Cerebellar cortex (tissue), 1 donor: ENCODE measurements at regions not wholly inside any gene's neighbourhood (a gene's known extent, or its start where the extent isn't known, plus 50 kb on each side); places are given as distances from the start of the nearest gene placed in this dataset.
A peak's percentile ranks its signal among the peaks of the same experiment; 100 is the strongest.

Experiments used
- DNase-seq: peaks from one replicate; pipeline ENCODE4 v3.0.0-alpha.2; 2015; ENCODE audit warnings: low spot score

DNA sequence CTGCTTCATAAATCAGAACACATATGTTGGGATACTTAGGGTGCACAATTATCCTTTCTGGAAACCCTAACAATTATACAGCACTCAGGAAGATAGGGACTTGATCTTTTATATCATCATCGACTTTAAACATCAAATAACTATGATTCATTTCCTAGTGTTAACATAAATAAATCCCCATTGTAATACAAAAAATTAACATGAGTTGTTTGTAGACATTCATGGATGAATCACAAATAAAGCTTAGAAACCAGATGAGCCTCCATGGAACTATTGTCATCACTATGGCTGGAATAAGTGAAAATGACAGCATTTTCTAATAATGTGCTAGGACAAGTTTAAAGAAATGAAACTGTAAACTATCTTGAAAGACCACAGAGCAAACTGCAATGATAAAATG, 821.7 kb downstream of the GATA3 start:
- DNase-seq: no peak

DNA sequence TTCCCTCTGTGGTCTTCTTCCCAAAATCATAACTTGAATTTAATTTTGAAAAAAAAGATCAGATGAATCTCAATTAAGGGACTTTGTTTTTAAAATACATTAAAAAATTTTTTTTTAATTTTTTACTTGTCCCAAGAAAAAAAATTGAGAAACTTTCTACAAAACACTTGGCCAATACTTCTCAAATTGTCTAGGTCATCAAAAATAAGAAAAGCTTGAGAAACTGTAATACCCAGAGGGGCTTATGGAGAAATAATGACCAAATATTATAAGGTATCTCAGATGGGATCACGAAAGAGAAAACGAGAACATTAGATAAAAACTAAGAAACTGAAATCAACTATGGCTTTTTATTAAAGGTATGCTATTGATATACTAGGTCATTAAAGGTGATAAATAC, 835.0 kb downstream of the GATA3 start:
- no peak for DNase-seq

DNA sequence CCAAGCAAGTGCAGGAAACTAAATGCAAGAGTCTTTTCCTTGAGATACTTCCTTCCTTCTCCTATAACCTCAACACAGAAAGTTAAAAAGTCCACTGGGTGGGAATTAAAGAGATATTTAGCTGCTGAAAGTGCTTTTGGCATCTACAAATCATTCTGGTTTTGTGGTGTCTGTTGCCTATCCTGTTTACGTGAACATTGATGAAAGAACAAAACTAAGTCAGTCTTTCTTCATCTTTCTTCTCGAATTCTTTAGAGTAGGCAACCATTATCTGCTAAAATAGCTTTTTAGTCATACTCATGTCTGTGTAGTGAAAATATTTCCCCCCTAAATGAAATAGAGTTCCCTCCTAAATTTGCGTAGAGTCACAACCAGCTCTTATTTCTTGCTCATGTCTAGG, 838.6 kb downstream of the GATA3 start:
- no peak for DNase-seq

DNA sequence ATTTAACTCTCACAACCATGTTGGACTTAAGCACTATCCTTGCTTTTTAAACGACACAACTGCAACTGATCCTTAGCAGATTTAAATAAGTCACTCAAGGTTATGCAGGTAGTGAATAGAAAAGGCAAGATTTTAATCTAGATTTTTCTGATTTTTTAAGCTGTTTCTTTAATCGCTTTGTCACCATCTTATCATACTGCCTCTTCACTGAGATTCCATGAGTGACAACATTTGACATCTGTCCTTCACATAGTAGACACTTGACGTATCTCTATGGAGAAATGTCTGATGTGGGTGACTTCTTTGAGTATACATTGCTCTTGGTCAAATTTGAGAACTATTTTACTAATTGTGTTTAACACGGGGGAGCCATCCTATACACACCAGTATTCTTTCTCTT, 839.7 kb downstream of the GATA3 start:
- no peak for DNase-seq

DNA sequence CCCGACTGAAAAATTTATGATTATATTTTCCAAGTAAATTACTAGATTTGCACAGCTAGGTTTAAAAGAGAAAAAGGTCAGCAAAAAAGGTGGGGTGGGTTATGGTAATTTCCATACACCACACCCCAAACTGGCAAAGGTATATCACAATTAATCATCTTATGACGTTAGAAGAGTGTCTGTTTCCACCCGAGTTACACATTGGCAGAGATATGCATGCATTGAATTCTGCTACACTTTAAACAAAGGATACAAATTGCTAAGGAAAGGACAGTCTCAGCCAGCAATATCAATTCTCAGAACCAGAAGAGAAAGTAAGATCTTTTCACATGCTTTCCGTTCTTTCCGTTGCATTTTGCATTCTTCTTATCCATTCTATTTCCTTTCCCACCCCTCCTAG, 843.3 kb downstream of the GATA3 start:
- no peak for DNase-seq

DNA sequence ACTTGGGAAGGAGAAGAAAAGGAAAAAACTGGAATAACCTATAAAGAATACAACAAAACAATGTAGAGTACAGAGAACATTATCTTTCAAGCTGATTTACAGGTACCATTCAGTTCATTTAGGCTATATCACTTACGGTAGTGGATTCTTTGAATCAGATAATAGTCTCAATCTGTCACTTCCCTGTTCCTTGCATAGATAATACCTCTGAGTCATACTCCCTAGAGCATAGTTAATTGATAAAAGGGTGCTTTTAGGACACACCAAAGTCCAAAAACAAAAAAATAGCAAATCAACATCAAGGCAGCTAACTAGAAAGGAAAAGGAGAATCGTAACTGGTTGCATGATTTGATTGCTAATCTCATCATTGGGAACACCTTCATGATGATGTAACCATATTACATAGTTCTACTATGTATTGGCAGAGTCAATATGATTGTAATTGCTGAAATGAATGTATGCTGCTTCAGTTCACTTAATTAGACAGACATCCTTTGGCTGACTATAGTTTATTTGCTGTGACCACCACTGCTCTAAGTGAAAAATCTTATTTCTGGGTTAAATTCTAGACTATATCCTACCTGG, 844.4 kb downstream of the GATA3 start:
- no peak for DNase-seq

DNA sequence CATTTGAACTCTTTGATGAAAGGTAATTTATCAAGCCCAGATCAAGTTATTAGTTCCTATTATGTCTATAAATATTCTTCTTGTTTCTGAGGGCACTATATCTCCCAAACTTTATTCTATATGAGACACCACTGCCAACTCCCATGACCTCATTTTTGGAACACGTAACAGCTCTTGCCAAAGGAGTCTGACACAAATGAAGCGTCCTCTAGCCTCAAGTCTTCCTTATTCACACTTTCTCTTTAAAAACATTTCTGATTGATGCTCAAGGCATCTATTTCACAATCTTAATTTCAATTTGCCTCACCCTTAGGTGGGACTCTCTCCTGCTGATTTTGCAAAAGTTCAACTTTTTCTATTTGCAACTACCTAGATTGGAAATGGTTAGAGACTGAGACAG, 848.4 kb downstream of the GATA3 start:
- DNase-seq: no peak

DNA sequence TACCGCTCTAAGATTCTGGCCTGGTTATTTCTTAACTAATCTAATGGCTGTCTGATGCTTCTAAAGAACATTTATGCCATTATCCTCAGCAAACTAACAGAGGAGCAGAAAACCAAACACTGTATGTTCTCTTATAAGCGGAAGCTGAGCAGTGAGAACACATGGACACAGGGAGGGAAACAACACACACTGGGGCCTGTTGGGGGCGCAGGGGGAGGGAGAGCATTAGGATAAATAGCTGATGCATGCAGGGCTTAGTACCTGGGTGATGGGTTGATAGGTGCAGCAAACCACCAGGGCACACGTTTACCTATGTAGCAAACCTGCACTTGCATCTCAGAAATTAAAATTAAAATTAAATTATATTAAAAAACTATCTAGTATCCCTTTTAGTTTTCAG, 853.5 kb downstream of the GATA3 start:
- DNase-seq: no peak

DNA sequence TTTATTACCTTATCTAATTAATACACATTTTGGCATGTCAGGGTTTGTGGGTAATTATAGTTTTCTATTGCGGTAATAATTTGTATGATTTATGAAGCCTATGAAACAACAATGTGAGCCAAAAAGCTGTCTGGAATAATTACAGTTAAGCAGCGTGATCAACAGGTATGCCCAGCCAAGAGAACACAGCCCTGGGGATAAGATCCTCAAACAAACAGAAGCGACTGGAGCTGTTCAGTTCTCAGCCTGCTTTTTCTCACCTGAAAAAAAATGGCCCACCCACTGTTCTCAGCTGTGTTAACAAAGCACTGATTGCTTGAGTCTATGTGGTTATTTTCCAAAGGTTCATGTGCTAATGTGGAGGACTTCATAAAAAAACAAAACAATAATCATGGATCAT, 855.8 kb downstream of the GATA3 start:
- DNase-seq: peak; percentile 5

DNA sequence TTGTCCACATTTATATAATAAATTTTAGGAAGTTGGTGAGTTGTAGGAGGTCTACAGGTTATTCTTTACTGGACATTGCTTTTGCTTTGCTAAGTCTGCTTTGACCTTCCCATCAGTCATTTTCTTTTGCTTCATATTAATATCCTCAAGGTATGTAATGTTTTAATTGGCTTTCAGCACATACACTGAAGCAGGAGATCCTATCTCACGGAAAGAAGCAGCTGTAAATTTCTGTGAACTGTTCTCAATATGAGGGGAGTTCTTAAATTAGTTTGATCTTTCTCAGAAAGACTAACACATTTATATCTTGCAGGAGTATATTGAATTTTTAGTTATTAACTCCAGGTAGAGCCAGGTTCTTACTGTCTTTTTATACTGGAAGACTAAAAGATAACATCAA, 856.5 kb downstream of the GATA3 start:
- no peak for DNase-seq

DNA sequence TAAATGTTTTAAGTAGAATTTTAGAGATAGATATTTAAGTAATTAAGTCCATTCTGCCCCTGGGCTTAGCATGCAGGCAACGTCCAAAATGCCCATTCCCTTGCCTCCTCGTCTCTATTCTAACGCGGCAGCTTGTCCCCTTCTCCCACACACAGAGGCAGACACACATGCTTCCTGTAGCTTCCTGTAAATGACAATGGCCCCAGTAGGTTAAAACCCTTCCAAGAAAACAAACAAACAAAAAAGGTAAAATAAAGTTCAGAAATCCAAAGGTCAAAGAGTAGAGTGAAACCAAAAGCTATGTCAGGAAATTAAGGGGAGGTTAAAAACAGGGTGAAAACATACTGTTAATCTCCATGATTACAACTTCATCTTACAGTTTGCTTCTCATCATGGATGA, 857.6 kb downstream of the GATA3 start:
- DNase-seq: no peak

DNA sequence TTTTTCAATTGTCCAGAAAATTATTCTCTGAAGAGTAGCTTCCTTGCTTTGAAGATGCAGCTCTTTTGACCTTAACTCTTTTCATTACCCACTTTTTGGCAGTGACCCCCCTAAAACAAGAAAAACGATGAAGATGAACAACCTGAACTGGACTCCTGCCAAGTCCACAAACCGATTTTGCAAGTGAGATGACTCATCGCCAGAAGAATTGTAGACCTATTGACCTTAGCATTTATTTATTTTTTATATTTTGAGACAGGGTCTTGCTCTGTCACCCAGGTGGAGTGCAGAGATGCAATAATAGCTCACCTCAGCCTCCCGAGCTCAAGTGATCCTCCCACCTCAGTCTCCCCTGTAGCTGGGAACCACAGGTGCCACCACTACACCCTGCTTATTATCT, 859.2 kb downstream of the GATA3 start:
- DNase-seq: no peak

DNA sequence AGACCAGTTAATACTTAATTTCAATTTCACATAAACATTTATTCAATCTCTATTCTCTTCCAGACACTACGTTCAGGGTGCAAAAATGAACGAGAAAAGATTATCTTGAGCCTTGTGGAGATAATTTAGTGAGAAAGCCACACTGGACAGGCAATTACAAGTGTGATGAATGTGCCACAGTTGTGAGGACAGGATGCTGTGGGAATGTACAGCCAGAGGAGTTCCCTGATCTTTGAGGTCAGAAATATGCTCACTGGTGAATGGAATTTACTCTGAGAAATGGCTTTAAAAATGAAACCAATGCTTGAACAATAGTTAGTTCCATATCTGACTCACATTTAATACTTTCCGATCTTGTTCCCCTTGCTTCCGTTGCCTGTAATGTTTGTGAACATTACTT, 864.8 kb downstream of the GATA3 start:
- DNase-seq: no peak

DNA sequence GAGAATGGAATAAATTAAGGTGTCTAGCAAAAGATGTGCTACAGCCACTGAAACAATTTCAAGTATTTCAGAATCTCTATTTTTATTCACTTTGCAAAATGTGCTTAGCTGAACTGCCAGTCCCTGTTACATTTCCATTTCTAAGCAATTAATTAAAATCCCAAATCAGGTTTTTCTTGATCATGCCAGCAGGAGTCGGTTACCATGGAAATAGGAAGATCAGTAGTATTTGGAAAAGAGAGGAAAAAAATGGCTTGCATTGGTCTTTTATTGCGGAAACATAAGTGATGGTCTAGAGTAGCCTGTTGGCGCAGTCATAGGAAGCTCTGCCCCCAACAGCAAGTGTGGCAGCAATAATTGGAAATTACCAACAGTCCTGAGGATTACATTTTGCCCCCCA, 867.1 kb downstream of the GATA3 start:
- no peak for DNase-seq

DNA sequence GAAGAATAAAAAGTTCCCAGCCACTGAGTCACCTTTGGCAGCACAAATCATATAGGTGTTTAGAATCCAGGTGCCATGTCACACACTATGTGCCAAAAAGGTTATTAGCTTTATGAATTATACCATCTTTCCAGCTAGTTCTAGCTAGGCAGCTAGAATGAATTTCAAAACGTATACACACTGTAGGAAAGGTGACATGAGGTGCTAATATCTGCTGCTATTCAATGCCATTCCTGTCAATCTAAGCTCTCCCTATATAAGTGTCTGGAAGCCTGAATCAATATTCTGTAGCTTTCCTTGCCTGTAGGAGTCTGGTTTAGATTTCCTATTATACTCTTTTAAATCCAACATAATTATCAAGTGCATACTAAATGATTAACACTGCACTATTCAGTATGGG, 868.6 kb downstream of the GATA3 start:
- no peak for DNase-seq

DNA sequence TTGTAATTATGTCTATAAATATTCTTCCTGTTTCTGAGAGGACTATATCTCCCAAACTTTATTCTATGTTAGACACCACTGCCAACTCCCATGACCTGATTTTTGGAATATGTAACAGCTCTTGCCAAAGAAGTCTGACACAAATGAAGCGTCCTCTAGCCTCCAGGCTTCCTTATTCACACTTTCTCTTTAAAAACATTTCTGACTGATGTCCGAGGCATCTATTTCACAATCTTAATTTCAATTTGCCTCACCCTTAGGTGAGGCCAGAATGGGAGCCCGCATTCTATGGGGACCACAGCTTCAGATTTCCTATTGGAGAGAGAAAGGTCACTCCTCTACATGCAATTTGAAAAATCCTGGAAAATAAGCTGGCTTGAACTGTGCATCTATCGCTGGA, 873.2 kb downstream of the GATA3 start:
- no peak for DNase-seq

DNA sequence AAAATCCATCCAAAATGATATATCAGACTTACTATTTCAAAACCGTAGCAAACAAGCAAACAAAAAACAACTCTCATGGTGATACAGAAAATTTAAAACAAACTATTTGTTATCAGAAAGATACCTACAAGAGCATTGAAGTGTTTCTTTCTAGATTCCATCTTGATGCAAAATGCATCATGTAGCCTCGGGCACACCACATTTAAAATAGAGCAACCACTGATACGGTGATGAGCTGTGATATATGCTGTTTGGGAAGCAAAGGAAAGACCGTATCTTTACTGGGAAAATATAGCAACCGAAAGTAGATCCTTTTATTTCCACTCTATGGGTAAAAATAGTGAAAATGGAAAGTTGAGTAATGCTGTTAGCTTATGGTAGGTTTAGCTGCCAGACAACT, 892.0 kb downstream of the GATA3 start:
- DNase-seq: no peak

DNA sequence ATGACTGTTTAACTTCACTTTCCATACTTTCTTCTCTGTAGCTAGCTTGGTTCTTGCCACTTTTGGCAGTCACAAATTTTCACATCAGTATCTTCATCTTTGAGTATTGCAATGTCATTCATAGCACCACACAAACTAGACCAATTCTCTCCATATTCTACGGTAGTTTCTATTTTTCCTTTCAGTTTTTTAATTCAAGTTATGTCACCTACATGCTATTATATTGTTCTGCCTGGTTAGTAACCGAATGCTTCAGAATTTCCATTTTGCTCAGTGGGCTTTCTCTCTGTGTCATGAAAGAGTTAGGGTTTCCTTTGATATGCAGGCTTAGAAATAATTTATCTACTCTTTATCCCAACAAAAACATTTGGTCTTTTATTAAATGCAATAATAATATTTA, 896.5 kb downstream of the GATA3 start:
- DNase-seq: no peak

DNA sequence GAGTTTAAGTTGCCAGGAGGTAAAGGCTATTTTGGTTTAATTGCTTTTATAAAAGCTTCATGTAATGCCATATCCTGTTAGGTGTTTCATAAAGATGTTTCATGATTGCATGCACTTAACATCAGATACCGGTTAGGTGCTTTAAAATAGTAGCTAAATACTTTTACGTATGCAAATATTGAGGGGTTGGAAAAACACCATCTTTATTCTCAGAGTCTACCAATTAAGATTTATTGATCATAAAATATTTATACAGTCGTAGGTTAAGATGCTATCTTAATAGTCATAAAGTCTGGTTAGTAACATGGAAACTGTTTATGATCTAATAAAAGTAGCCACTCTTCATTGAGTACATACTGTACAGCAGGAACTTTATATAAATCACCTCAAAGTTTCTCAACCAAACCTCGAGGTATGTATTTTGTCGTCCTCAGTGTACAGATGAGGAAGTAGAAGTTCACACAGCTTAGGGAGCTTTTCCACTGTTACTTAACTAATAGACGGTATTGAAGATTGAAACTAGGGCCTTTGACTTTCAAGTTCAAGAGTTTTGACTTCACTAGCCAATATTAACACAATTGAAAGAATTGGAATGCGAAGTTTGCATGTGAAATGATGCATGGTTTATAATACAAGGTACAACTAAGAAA, 897.1 kb downstream of the GATA3 start:
- DNase-seq: no peak

DNA sequence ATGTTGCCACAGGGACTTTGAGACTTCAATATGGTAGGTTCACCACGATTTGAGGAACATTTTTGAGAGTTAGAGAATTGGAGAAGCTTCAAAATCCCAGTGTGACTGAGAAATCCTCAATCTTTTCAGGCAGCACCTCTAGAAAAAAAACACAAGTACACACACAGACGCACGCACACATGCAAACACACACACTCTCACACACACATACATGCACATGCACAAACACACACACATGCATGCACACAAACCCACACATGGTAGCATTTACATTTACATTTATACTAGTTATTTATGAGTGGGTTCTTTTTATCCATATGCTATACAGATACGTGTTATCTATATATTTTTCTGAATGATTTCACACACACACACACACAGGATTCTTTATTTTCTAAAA, 901.9 kb downstream of the GATA3 start:
- DNase-seq: no peak

DNA sequence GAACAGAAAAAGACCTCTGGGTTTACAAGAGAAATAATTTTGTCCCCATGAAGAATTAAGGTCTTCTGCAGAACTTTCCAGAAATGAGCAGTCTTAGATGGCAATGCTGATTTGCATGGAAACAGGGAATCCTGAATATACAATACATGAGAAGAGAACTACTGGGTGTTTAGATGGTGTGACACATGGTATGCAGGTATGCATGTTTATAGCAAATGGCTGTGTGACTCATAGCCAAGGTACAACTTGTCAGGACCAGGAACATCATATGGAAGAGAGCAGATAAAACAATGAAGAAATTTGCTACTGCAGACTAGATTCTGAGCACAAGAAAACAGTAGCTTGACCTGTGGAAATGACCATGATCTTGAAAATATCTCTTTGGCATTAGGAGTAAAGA, 907.8 kb downstream of the GATA3 start:
- DNase-seq: no peak

DNA sequence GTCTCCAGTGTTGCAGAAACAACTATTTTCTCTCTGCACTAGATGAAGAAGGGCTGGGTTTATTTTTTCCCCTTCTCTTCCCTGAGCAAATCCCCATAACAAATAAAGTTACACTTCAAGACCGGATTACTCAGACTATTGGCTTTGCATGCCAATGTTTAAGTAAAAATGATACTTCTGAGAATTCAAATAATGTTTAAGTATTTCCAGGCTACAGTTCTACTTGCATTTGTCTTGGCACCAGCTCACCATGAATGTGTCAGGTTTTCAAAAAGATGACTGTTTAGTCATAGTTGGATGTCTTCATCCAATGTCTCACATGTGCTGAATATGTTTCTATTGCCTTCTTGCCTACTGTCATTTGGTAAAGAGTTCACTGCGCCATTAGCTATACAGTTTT, 912.6 kb downstream of the GATA3 start:
- DNase-seq: no peak

DNA sequence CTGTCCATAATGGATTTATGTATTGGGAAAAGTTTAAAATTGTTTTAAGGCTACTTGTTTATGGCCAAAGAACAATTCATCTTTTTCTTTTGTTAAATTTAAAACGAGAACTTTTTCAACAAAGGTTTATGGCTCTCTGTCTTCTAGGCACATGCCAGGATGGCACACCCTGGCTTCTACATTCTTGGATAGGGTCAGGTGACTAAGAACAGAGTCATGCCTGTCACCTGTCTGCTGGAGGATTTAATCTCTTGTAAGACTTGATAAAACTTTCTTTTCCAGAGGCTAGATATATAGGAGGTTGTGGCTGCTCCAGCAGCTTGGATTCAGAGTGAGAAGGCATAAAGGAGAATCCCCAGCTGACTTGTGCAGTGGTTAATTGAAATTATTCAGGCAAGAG, 915.4 kb downstream of the GATA3 start:
- DNase-seq: no peak

DNA sequence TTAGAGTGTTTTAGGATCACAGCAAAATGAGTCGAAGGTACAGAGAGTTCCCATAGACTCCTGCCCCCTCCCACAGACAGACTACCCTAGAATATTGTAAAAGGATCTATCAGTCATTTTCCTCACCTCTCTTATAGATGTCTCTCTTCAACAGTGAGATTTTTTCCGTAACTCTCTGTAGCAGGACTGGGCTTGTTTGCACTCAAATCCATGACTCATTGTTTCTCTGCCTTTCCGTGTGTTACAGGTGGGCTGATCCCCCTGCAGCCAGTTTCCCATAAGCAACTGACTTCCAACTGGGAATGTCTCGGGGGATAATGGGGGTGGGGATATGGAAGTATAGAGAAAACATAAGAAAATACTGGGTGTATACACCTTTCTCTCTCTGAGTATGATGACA, 921.0 kb downstream of the GATA3 start:
- DNase-seq: no peak

DNA sequence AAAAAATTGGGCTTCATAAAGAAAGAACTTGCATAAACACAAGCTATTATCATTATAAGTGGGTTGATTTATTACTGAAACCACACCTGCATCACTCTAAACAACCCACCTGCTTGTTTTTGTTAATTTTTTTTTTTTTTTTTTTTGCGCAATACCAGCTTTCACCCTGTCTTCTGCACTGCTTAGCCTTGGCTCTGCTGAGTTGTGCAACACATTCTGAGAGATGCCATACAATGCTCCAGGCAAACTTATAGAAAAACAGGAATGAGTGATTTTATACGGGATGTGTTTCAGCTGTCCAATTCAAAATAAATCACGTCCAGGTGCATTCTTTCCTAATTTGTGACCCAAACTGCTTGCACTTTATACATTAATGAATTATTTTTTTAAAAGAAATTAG, 923.6 kb downstream of the GATA3 start:
- DNase-seq: no peak
